Activated CD4-positive, alpha-beta T cell treated with anti-CD3 and anti-CD28 coated beads for 4 hours (primary cell): ENCODE measurements at regions not wholly inside any gene's neighbourhood (a gene's known extent, or its start where the extent isn't known, plus 50 kb on each side); places are given as distances from the start of the nearest gene placed in this dataset.

ENCODE experiments used
- DNase-seq, 2 donors: peaks; one replicate each; pipeline ENCODE4 v3.0.0-alpha.2; 2020

DNA sequence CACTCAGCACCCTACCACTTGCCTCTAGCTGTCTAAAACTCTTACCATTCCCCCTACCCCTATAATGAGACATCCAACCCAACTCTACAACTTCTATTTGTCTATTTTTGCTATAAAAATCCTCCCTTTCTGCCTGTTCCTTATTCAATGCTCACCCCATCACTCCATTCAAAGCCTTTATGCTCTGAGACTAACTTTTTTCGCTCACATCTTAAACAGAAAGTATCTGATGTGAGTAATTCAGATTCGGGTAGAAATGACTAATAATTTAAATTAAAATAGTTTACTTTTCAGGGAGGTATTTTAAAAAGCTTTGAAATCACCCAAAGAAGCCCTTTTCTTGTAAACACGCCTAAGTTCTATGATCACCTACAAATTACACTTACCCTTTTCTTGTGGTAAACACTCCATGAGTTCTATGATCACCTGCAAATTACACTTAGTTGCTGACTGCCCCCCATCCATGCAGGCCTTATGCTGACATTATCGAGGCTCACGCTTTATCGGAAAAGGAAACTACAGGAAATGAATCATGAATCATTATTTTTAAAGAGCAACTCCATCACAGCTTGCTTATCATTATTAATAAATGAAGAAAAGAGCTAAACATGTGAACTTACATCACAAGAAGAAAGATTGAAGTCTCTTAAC is 168.7 kb upstream of the PPP1R2C start:
- peak; percentile 37 for DNase-seq

- DNase-seq = peak; percentile 43 to 48
Measured at GRCh38 chrX:42948723-42949657, 171.0 kb upstream of the PPP1R2C start.

DNA sequence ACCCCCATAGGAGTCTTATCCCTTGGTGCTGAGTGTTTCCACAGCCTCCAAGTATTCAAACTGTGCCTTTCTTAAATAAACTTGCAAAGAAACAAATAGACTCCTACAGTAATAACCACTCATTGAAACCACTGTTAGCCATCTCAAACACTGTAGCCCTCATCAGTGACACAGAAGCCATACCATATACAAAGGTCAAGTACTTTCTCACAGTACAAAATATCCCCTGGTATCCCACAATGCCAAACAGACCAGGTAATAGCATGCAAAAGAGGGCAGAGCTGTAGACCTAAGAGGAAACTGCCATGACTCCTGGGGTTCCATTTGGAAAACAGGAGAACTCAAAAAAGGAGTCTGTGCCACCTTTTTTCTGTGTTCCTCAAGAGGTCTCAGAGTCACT is 173.8 kb upstream of the PPP1R2C start:
- DNase-seq = no peak

- DNase-seq = no peak
Measured at GRCh38 chrX:42952621-42953020, 174.7 kb upstream of the PPP1R2C start.

DNA sequence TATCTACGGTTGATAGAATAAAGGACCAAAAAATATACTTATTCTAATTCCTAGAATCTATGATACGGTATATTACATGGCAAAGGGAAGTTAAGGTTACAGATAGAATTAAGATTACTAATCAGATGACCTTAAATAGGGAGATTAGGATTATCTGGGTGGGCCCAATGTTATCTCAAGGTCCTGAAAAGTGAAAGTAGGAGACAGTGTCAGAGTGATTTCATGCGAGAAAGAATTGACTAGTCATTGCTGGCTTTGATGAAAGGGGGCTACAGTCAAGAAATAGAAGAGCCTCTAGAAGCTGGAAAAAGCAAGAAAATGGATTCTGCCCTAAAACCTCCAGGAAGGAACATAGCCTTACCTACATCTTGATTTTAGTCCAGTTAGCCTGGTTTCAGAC is 176.9 kb upstream of the PPP1R2C start:
- DNase-seq = no peak

GRCh38 chrX:42955349-42955748 is 177.4 kb upstream of the PPP1R2C start:
- DNase-seq = no peak

- DNase-seq = no peak
Measured at GRCh38 chrX:42967681-42968300, 189.8 kb upstream of the PPP1R2C start.

DNA sequence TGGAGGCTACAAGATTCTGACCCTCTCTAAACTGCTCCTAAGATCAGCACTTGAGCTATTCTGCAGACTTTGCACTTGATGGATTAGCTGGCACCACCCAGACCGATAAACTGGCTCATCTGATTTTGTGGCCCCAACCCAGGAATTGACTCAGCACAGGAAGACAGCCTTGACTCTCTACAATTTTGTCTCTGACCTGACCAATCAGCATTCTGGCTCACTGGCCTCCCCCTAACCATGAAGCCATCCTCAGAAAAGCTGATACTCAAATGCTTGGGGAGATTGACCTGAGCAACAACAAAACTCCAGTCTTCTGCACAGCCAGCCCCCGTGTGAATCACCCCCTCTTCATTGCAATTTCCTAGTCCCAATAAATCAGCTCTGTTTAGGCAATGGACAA is 195.4 kb upstream of the PPP1R2C start:
- DNase-seq = no peak

DNA sequence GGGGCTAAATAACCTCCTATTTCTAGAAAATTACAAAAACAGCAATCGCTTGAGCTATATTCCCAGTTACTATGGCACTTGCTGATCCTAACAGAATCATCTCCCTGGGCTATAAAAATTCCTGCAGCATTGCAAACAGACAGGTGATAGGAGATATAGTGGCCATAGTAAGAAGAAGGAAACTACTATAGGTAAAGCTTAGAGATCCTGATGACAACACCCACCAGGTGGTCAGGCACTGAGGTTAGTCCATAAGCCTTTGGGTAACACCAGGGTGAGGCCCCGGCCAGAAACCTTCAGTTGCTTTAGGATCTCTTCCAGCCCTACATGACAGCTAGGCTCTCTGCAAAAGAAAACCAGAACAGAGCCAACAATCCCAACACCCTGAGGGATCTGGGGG is 197.9 kb upstream of the PPP1R2C start:
- no peak for DNase-seq

DNA sequence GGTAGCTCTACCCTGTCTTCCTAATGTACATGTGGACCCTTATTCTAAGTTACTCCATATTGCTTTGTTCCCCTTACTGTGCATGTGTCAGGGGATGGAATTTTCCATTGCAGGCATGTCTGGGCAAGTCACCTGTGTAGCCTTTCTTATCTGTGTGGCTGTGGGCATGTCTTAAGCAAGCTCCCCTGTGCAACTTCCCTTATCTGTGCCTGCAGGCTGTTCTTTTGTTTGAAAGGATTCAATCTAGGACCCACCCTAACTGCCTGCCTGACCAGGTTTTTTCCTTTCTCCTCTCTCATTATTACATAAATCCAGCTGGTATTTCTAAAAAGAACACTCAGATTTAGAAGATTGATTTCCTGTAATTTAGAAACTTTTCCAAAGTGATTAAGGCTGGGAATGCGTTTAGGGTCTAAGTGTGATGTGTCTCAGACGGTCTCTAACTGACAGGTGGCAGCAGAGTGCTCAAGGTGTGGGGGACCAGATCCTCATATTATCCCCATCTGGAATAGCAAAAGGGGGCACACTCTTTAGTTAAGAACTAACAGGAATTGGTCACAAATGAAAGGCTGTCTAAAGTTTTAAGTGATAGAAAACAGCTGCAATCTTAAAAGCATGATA is 198.9 kb upstream of the PPP1R2C start:
- DNase-seq = no peak

DNA sequence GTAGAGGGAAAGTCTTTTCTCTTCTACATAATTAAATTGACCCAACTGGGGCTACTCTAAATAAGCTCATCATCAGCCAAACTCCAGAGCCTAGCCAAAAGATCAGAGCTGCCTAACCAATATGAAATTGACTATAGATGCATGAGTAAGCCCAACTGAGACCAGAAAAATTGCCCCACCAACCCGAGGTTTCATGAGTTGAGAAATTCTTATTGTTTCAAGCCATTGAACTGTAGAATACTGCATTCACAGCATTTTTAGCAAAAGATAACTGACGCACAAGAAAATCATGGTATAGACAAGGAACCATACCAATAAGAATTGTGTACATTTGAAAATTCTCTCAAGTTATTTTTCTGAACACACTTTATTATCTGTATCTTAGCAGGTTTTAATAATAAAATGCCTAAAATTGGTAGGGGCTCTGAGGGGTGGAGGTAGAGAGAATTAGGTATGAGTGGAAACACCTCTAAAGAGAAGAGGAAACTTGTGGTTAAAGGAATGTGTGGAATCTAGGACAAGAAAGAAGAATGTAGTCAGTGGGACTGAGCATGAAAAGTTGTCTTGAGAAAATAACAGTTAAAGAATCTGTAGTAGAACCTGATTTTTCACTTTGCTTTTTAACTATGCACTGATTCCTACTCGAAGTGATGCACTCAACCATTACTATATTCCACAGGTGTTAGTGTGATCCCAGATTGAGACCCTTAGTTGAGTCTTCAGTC is 200.9 kb upstream of the PPP1R2C start:
- DNase-seq = no peak

DNA sequence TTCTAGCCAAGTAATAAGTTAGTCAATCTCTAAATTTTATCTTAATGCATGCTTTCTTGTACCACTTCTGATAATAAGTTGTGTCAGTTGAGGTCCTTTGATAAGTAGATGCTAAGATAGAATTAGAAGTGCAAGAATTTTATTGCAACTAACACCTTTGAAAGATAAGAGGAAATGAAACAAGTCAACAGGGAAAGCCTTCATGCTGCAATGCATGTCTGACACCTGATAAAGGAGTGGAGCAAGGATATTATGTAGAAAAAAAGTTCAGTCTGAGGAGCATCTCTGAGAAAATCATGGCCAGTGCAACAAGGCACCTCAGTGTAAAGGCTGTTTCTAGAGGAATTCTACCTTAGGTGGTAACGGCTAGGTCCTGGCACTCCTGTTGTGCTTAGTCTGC is 210.7 kb upstream of the PPP1R2C start:
- no peak for DNase-seq

DNA sequence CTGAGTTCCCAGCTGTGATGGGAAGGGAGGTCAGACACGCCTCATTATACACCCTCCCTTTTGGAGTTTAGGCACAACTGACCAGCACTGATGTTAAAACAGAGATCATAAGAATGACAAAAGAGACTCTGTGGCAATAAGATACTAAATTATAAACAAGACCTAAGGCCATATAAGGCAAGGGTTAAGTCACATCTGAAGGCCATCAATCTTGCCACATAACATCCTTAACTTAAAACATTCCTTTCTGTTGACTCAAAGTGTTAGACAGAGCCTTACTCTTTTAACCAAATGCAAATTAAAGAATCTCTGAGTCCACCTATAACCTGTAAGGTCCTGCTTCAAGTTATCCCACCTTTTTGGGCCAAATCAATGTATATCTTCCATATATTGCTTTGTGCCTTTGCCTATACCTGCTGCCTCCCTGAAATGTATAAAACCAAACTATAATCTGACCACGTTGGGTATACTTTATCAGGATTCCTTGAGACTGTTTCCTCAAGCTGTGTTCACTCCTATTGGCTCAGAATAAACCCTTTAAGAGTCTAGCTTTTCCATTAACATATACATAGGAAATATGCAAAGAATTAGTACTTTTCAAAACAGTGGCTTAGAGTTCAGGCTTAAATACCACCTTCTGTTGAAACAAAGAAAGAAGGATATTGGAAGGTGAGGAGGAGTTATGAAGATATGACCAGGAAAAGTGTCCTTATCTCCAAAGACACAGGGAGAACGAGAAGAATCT is 214.4 kb upstream of the PPP1R2C start:
- no peak for DNase-seq

- DNase-seq = no peak
Measured at GRCh38 chrX:42996861-42997260, 218.9 kb upstream of the PPP1R2C start.

- no peak for DNase-seq
Measured at GRCh38 chrX:43000121-43000520, 222.2 kb upstream of the PPP1R2C start.

GRCh38 chrX:43002526-43003203 is 224.7 kb upstream of the PPP1R2C start:
- DNase-seq = no peak

DNA sequence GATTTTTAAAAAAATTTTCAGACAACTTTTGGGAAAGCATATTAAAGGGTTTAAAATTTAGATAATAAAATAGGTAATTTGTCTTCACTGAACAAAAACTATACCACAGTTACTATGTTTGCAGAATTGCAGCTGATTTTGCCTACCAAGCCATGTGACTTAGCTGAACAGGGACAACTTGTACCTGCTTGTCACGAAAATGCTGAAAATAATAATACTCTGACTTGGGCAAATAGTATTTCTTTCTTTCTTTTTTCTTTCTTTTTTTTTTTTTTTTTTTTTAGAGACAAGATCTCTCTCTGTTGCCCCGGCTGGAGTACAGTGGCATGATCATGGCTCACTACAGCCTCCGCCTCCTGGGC is 225.2 kb upstream of the PPP1R2C start:
- no peak for DNase-seq

DNA sequence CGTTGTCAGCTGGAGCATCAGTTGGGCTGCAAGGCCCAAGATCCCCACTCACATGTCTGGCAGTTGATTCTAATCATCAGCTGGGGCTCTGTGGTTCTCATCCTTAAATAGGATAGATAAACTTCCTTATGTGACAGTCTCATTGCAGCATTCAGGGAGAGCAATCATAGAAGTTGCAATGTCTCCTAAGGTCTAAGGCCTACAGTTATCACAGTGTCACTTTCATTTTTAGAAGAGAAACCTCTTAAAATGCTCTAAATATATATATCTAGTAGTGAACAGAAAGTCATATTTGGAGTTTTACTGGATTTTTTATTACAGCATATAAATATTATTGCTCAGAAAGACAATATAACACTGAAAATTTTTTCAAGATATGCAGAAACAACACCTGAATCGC is 226.0 kb upstream of the PPP1R2C start:
- DNase-seq = no peak

- DNase-seq = no peak
Measured at GRCh38 chrX:43005561-43005960, 227.6 kb upstream of the PPP1R2C start.

DNA sequence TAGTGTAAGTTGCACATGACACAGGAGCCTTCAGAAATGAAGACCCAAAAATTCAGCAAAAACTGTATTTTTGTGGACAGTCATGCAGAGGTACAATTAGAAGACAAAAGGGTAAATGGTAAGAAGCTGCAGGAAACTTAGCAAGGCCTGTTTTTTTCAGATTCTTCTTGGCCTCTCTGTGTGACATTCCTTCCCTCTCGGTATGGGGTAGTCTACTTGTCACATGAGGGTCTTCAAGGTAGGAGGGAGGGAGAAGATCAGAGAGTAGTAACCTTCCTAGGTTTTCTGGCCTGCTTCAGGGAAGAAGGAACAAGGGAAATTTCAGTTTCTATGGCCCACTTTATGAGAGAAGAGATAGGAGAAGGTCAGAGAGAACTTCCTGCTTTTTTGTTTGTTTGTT is 230.4 kb upstream of the PPP1R2C start:
- DNase-seq = no peak

- no peak for DNase-seq
Measured at GRCh38 chrX:43016021-43016420, 238.1 kb upstream of the PPP1R2C start.

DNA sequence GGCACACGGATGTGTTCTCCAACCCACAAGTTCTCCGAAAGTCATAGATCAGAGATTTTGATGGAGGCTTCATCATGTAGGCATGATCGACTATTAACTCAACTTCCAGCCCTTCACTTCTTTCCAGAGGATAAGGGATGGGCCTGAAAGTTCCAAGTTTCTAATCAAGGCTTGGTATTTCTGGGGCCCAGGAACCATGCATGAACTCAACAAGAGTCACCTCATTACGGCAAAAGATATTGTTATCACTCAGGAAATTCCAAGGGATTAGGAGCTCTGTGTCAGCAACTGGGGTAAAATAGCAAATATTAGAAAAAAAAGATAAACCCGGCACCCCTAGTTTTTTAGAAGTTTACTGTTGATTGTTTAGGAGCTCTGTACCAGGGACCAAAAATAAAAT is 240.1 kb upstream of the PPP1R2C start:
- no peak for DNase-seq
